DOHH2 (cell line): ENCODE measurements at regions not wholly inside any gene's neighbourhood (a gene's known extent, or its start where the extent isn't known, plus 50 kb on each side); places are given as distances from the start of the nearest gene placed in this dataset.

ENCODE experiments used
- EZH2phosphoT487 ChIP-seq: fragments of 200-600 bp; sonication (generic); IDR thresholded peaks from 2 replicates; pipeline ENCODE4 v1.6.1; 2017; ENCODE audit warnings: borderline replicate concordance, mild to moderate bottlenecking, antibody characterized with exemption, low read length, moderate library complexity, mixed read lengths
- TF ChIP-seq, protein P1 (sequence below): fragments of 200-600 bp; sonication (generic); IDR thresholded peaks from one replicate; pipeline ENCODE4 v1.5.1; 2014; ENCODE audit warnings: antibody characterized with exemption, mild to moderate bottlenecking, low read depth, low read length; ENCODE audit not compliant: poor library complexity, severe bottlenecking

DNA sequence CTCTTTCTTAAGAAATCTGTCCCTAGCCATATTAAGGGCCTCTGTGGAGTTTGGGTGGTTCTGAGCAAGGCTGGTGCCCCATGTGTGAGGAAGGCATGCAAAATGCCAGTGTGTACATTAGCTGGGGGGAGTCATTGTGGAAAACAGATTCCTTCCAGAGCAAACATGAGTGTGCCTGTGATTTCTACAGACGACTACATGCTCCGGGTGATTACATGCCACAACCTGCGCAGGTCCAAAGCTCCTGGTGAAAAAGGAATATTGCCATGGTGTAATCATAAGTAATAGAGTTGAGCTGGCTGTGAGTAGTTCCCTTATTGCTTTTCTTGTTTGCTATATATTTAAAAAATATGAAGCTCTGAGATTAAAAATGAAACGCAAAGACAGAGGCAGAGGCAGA lies 102.1 kb downstream of the ACER2 start:
- TF ChIP-seq, protein P1, sequence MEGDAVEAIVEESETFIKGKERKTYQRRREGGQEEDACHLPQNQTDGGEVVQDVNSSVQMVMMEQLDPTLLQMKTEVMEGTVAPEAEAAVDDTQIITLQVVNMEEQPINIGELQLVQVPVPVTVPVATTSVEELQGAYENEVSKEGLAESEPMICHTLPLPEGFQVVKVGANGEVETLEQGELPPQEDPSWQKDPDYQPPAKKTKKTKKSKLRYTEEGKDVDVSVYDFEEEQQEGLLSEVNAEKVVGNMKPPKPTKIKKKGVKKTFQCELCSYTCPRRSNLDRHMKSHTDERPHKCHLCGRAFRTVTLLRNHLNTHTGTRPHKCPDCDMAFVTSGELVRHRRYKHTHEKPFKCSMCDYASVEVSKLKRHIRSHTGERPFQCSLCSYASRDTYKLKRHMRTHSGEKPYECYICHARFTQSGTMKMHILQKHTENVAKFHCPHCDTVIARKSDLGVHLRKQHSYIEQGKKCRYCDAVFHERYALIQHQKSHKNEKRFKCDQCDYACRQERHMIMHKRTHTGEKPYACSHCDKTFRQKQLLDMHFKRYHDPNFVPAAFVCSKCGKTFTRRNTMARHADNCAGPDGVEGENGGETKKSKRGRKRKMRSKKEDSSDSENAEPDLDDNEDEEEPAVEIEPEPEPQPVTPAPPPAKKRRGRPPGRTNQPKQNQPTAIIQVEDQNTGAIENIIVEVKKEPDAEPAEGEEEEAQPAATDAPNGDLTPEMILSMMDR, result no peak
- TF ChIP-seq EZH2phosphoT487, result no peak
